ENCODE measurements at regions not wholly inside any gene's neighbourhood (a gene's known extent, or its start where the extent isn't known, plus 50 kb on each side); places are given as distances from the start of the nearest gene placed in this dataset.

DNA sequence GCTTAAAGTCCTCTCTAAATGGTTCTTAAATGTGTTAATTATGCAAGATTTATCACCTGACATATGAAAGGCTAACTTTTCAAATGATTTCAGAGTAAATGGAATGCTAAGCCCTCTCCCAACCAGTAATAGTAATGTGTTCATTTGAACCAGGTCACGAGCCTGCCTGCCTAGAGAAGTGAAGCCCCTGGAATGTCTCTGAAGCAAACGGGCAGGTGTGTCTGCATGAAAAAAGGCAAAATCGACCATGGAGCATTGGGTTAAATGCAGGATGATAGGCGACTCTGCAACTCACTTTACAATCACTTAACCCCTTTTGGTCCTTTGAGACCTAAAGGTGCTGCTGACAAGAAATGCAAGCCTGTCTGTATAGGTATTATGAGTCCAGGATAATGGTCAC lies 798.4 kb upstream of the ACVR2A start:
- no peak for FAIRE-seq

DNA sequence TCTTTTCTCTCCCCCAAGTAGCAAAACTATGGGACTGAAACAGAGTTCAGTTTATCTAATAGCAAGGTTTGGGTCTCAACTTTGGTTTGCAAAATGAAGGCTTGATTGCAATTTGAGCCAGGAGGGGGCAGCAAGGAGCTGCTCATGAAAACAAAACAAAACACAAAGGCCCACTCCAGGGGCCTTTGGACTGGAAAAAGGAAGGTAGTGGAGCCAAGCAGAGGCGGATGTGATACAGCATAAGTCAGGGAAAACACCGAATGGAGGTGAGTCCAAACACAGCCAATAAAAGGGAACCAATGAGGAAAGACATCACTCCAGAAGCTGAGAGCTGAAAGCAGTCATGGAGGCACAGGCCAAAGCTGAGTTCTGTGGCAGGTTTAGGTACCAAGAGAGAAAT lies 799.7 kb upstream of the ACVR2A start:
- no peak for FAIRE-seq

DNA sequence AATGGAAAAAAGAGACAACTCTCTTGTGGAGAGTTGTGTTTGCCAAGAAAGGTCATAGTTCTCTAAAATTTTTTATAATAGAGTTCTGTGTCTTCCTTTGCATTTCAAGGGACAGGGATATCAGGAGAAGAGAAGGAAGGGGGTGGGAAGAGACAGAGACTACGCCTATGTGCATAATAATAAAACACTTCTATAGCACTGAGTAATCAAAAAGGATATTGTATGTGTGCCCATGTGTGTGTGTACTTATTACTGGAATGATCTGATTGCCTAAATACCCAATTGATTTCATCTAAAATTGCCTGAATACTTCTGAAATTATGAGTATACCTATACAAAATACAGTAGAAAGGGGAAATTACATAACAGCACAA lies 803.7 kb upstream of the ACVR2A start:
- FAIRE-seq = no peak

GRCh38 chr2:147040298-147041120 lies 804.3 kb upstream of the ACVR2A start:
- FAIRE-seq = peak; percentile 31

DNA sequence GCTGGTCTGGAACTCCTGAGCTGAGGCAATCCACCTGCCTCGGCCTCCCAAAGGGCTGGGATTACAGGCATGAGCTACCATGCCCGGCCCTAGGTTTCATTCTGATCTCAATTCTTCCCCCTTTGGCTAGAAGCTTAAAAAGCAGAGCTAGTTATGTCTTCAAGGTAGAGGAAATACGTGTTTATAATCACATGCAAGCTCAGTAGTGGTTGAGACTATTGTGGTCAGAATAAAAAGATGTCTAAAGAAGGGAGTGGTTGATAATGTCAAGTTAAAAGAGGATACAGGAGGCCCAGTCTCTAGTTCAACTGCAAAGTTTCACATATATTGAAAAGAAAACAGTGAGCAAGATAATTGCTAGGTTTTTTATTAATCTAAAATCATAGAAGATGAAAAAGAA lies 807.8 kb upstream of the ACVR2A start:
- no peak for FAIRE-seq

- no peak for FAIRE-seq
These were observed 811.8 kb upstream of the ACVR2A start for GRCh38 chr2:147033044-147033443.

DNA sequence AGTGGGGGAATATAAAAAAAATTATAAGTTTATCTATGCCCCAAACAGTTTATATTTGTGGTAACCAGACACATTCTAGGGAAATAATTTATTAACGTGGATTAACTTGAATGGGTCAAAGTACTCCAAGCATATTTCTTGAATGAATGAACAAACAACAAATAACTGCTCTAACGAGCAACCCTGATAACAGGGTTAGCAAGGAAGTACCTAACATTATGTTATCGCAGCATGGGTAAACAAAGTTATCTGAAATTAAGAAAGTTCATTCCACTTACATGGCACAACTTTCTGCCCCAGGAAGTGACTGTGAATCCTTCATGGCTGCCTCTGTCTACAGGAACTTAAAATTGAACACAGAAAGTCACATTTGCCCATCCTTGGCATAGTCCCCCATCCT lies 812.9 kb upstream of the ACVR2A start:
- no peak for FAIRE-seq

GRCh38 chr2:147030966-147031720 lies 813.7 kb upstream of the ACVR2A start:
- FAIRE-seq = no peak

GRCh38 chr2:147027436-147027835 lies 817.4 kb upstream of the ACVR2A start:
- no peak for FAIRE-seq

GRCh38 chr2:147026664-147027295 lies 818.0 kb upstream of the ACVR2A start:
- no peak for FAIRE-seq

- no peak for FAIRE-seq
These were observed 818.9 kb upstream of the ACVR2A start for GRCh38 chr2:147025646-147026585.

GRCh38 chr2:147019311-147019710 lies 825.5 kb upstream of the ACVR2A start:
- FAIRE-seq = no peak

DNA sequence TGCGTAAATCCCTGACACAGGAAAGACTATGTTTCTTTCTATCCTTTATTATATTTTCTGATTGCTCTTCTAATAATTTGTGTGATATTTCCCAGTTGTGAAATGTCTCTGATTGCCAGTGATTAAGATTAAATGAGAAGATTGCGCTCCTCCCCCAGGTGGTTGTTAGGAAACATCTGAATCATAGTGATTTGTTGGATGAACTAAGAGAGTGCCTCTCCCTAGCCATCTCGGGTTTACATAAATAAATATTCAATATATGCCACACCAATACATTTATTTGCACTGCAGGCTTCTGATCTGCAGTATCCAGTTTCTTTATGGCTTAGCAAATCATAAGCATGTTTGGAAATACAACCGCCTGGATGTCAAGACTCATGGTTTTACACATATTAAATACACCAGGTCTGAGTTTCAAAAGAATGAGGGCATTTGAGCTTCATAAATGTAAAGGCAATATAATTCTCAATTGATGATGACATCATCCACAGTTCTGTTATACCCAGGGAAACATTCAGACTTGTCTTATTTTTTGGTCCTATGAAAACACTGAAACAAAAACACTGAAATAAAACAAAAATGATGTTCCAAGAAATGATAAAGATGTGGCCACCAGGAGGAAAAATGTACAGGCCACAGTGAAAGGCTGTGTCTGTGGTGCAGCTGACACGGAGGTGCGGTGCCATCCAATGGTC lies 826.7 kb upstream of the ACVR2A start:
- no peak for FAIRE-seq

GRCh38 chr2:147016181-147016580 lies 828.6 kb upstream of the ACVR2A start:
- FAIRE-seq = no peak

DNA sequence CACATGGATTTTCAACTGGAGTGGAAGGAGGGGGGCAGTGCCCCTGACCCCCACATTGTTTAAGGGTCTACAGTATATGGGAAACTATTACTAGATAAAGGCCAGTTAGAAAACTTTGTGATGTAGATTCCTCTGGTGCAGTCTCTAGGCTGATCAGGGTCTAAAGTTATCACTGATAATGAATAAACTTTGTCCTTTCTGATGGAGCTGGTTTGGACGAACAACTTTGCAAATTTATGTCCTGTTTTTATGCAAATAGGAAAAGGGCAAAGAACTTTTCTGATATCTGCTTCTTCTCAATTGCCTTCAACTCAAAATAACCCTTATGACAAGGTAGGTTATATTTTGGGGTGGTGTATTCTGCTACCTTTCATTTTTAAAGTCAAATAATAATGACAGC lies 829.2 kb upstream of the ACVR2A start:
- no peak for FAIRE-seq

GRCh38 chr2:147013696-147014392 lies 831.0 kb upstream of the ACVR2A start:
- FAIRE-seq = no peak

GRCh38 chr2:147008481-147008880 lies 836.3 kb upstream of the ACVR2A start:
- no peak for FAIRE-seq

- no peak for FAIRE-seq
These were observed 838.1 kb upstream of the ACVR2A start for GRCh38 chr2:147006736-147007141.

DNA sequence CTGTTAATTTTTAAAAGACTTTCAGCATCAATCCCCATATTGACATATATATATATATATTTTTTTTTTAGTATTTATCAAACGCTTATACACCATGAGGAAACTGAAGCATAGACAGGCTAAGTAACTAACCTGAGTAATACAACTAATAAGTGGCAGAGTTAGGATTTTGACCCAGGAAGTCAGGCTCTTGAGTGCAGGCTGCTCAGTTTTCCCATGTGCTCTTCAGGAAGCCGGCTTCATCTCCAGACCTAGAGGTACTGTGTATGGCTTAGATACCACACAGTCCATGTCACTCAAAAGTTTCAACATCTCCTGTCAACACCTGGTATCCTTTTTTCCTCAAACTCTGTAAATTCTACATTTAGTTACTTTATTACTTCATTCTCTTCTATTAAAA lies 841.7 kb upstream of the ACVR2A start:
- no peak for FAIRE-seq

DNA sequence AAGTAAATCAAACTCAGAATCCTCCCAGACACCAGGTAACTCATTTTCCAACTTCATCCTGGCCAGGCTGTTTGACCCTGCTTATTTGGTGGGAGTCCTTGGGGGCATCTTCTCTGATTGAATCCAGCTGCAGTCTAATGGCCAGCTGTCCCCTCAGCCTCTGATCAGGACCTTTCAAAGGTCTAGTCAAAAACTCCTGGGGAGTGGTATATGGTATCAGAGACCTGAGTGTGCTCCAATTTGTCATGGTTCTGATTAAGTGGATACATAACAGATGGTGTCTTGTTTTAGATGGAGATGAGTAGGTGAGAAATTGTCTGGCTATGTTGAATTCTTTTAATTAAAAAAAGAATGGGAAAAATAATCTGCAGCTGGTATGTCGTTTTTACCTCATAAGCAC lies 842.6 kb upstream of the ACVR2A start:
- no peak for FAIRE-seq

- FAIRE-seq = no peak
These were observed 843.8 kb upstream of the ACVR2A start for GRCh38 chr2:147001061-147001460.

All from colon (tissue), 2 donors.